ENCODE measurements at regions not wholly inside any gene's neighbourhood (a gene's known extent, or its start where the extent isn't known, plus 50 kb on each side); places are given as distances from the start of the nearest gene placed in this dataset.

GRCh38 chr3:176930942-176931341 is 266.3 kb downstream of the TBL1XR1 start:
- no peak overlapping the region for H3K4me3 Mint-ChIP-seq
- H4K20me1 ChIP-seq (ENCODE audit: insufficient read depth, low read length): no peaks in the 10 kb centered on the region
- peaks cover 0 to 4% (median 3%) of the 10 kb centered on the region in 3 donors for H3K27me3 Mint-ChIP-seq (ENCODE audit: low read depth in 3 of 3)
- no peak overlapping the region for H2AFZ ChIP-seq (ENCODE audit: insufficient read depth, low read depth, low read length, poor library complexity, severe bottlenecking)
- no peaks in the 10 kb centered on the region for H3K27me3 ChIP-seq (ENCODE audit: control insufficient read depth in 2 of 2, insufficient read depth in 2 of 2, low read length in 2 of 2)
- no peaks in the 10 kb centered on the region for H3K9me3 ChIP-seq (replicated peaks in 1 of 2; ENCODE audit: control insufficient read depth in 1 of 2, insufficient read depth in 1 of 2, low read length in 2 of 2)
- H3K9ac ChIP-seq (ENCODE audit: insufficient read depth, low read length, poor library complexity, severe bottlenecking): no peak overlapping the region
- H3K79me2 ChIP-seq (ENCODE audit: insufficient read depth, low read length): no peaks in the 10 kb centered on the region
- no peaks in the 10 kb centered on the region for H3K36me3 Mint-ChIP-seq
- intact Hi-C loops (cut with micrococcal nuclease): no loop called here
- no peak overlapping the region for H3K27ac ChIP-seq (ENCODE audit: low read depth in 1 of 2, low read length in 2 of 2)
- no peaks in the 10 kb centered on the region for H3K36me3 ChIP-seq (replicated peaks in 1 of 2; ENCODE audit: control insufficient read depth in 1 of 2, insufficient read depth in 2 of 2, low read length in 2 of 2)
- no peak overlapping the region for H3K4me2 ChIP-seq (replicated peaks; ENCODE audit: extremely low read depth, low read length, poor library complexity, severe bottlenecking)
- H3K27ac Mint-ChIP-seq: no peak overlapping the region
- H3K4me1 ChIP-seq (ENCODE audit: control insufficient read depth in 1 of 2, insufficient read depth in 2 of 2, low read length in 2 of 2): no peaks in the 10 kb centered on the region
- no peak for TF ChIP-seq CTCF (IDR thresholded peaks at IDR 0.05)
- peaks cover 2% of the 10 kb centered on the region for H3K4me1 Mint-ChIP-seq
- no peak overlapping the region for H3K4me3 ChIP-seq (replicated peaks in 1 of 3; ENCODE audit: low read depth in 2 of 3, low read length in 3 of 3)
- DNase-seq: no peak
- H3K9me3 Mint-ChIP-seq: peaks cover 0 to 2% (median 0%) of the 10 kb centered on the region in 7 donors

GRCh38 chr3:176928582-176928931 is 268.7 kb downstream of the TBL1XR1 start:
- no peaks in the 10 kb centered on the region for H3K4me1 ChIP-seq (ENCODE audit: control insufficient read depth in 1 of 2, insufficient read depth in 2 of 2, low read length in 2 of 2)
- H3K27me3 ChIP-seq (ENCODE audit: control insufficient read depth in 2 of 2, insufficient read depth in 2 of 2, low read length in 2 of 2): no peaks in the 10 kb centered on the region
- H3K36me3 ChIP-seq (replicated peaks in 1 of 2; ENCODE audit: control insufficient read depth in 1 of 2, insufficient read depth in 2 of 2, low read length in 2 of 2): no peaks in the 10 kb centered on the region
- H3K4me2 ChIP-seq (replicated peaks; ENCODE audit: extremely low read depth, low read length, poor library complexity, severe bottlenecking): no peak overlapping the region
- no peak for DNase-seq
- H3K4me3 ChIP-seq (replicated peaks in 1 of 3; ENCODE audit: low read depth in 2 of 3, low read length in 3 of 3): no peak overlapping the region
- Mint-ChIP-seq H3K4me3 (no peak overlapping the region), H3K27me3 (ENCODE audit: low read depth in 3 of 3) (peaks cover 0 to 3% (median 3%) of the 10 kb centered on the region in 3 donors), H3K9me3 (peaks cover 0 to under 1% (median 0%) of the 10 kb centered on the region in 7 donors), H3K27ac (no peak overlapping the region), H3K36me3 (no peaks in the 10 kb centered on the region), H3K4me1 (no peaks in the 10 kb centered on the region)
- WGBS (ENCODE audit: insufficient coverage): no CpG with 5 or more reads among the region's 1 CpG
- no peak for TF ChIP-seq CTCF (IDR thresholded peaks at IDR 0.05)
- H3K79me2 ChIP-seq (ENCODE audit: insufficient read depth, low read length): no peaks in the 10 kb centered on the region
- intact Hi-C loops (cut with micrococcal nuclease): no loop called here
- H4K20me1 ChIP-seq (ENCODE audit: insufficient read depth, low read length): no peaks in the 10 kb centered on the region
- H3K9me3 ChIP-seq (replicated peaks in 1 of 2; ENCODE audit: control insufficient read depth in 1 of 2, insufficient read depth in 1 of 2, low read length in 2 of 2): no peaks in the 10 kb centered on the region
- H3K9ac ChIP-seq (ENCODE audit: insufficient read depth, low read length, poor library complexity, severe bottlenecking): no peak overlapping the region
- H2AFZ ChIP-seq (ENCODE audit: insufficient read depth, low read depth, low read length, poor library complexity, severe bottlenecking): no peak overlapping the region
- no peak overlapping the region for H3K27ac ChIP-seq (ENCODE audit: low read depth in 1 of 2, low read length in 2 of 2)
